GM12878 (cell line): ENCODE measurements at regions not wholly inside any gene's neighbourhood (a gene's known extent, or its start where the extent isn't known, plus 50 kb on each side); places are given as distances from the start of the nearest gene placed in this dataset.

Experiments used
- CBX3 ChIP-seq: fragments of 200-600 bp; sonication (generic); IDR thresholded peaks from 2 replicates; pipeline ENCODE4 v1.6.1; 2016; ENCODE audit warnings: low read depth, borderline replicate concordance
- EGR1 ChIP-seq, 2 experiments: IDR thresholded peaks; 1 replicate in 1 of 2; 2 replicates in 1 of 2; pipeline ENCODE4 v1.6.1; 2011 to 2012; ENCODE audit warnings: low read depth in 2 of 2, low read length in 2 of 2, borderline replicate concordance in 1 of 2, mild to moderate bottlenecking in 1 of 2, moderate library complexity in 1 of 2
- REST ChIP-seq: IDR thresholded peaks from 2 replicates; pipeline ENCODE4 v1.6.1; 2012; ENCODE audit warnings: mild to moderate bottlenecking, low read depth, low read length
- SP1 ChIP-seq: IDR thresholded peaks from one replicate; pipeline ENCODE4 v1.6.1; 2011; ENCODE audit warnings: low read depth, low read length

- TF ChIP-seq EGR1 (IDR thresholded peaks at IDR 0.05; ENCODE audit: borderline replicate concordance in 1 of 2, low read depth in 2 of 2, low read length in 2 of 2), result no peak
- no peak for TF ChIP-seq REST
- no peak for TF ChIP-seq CBX3
- no peak for TF ChIP-seq SP1
Observed at GRCh38 chr1:168941640-168942039, 164.8 kb upstream of the ATP1B1 start.
